K562 (cell line): ENCODE measurements at regions not wholly inside any gene's neighbourhood (a gene's known extent, or its start where the extent isn't known, plus 50 kb on each side); places are given as distances from the start of the nearest gene placed in this dataset.

Experiments used
- ATAC-seq: fragments of 200-7000 bp; cut with Tn5 transposase; 3 replicates; pipeline ENCODE4 v1.9.1; 2020; ENCODE audit warnings: moderate library complexity
- BruUV-seq: library from RNA; stranded (reverse); fragments of 400-500 nt; replicated peaks from 2 replicates; lab custom pipeline; 2021; lab: Mats Ljungman, UMichigan
- CTCF ChIA-PET: fragments of 300-600 bp; formaldehyde crosslinking; extraction: SDS; loops from one replicate; lab custom pipeline; 2021; ENCODE audit warnings: low intra/inter-chr PET ratio; lab: Yijun Ruan, JAX
- POLR2A ChIA-PET: fragments of 300-600, 350-650 bp; sonication (Branson Sonifier 250); formaldehyde crosslinking; extraction: SDS; loops from one replicate; lab custom pipeline; 2021; ENCODE audit warnings: antibody characterized with exemption, inconsistent platforms; lab: Yijun Ruan, JAX
- DNase-seq, 4 experiments: peaks; one replicate each; pipeline versions ENCODE4 v3.0.0 to v3.0.0-alpha.2; 2011 to 2018; ENCODE audit warnings: low spot score in 3 of 4, mixed read lengths in 3 of 4; ENCODE audit errors: extremely low read depth in 1 of 4
- FAIRE-seq: peaks from 2 replicates; lab custom pipeline; 2011; peaks lifted over from hg19 to GRCh38; lab: Jason Lieb, UNC
- H2AFZ ChIP-seq: 2 replicates; pipeline ENCODE4 v1.6.0; 2011; ENCODE audit warnings: low read depth, low read length, control low read depth, inconsistent platforms
- H3K27ac ChIP-seq: fragments of 200-600 bp; 3 replicates; pipeline ENCODE4 v1.8.0; 2011; ENCODE audit warnings: low read depth, mild to moderate bottlenecking, control low read depth, inconsistent platforms, low read length, moderate library complexity, mixed read lengths; ENCODE audit errors: extremely low read depth
- H3K27me3 ChIP-seq, 2 experiments: fragments of 300-600 bp in 1 of 2; 2 replicates in 1 of 2; 3 replicates in 1 of 2; pipeline versions ENCODE4 v1.6.0 to v1.8.0; 2011; ENCODE audit warnings: inconsistent platforms in 2 of 2, low read length in 2 of 2, mild to moderate bottlenecking in 1 of 2, mixed read lengths in 1 of 2, moderate library complexity in 1 of 2; ENCODE audit not compliant: control insufficient read depth in 2 of 2, insufficient read depth in 2 of 2
- H3K36me3 ChIP-seq: fragments of 300-600 bp; 3 replicates; pipeline ENCODE4 v1.8.0; 2011; ENCODE audit warnings: mild to moderate bottlenecking, low read length, inconsistent platforms; ENCODE audit not compliant: control insufficient read depth, insufficient read depth
- H3K4me1 ChIP-seq, 2 experiments: fragments of 200-600 bp in 1 of 2; replicated peaks in 1 of 2; 2 replicates in 1 of 2; 3 replicates in 1 of 2; pipeline versions ENCODE4 v1.5.1 to v1.8.0; 2011; ENCODE audit warnings: inconsistent platforms in 2 of 2, low read length in 2 of 2, mild to moderate bottlenecking in 1 of 2, mixed read lengths in 1 of 2, moderate library complexity in 1 of 2; ENCODE audit not compliant: control insufficient read depth in 2 of 2, insufficient read depth in 2 of 2
- H3K4me2 ChIP-seq: 2 replicates; pipeline ENCODE4 v1.6.1; 2011; ENCODE audit warnings: low read length, control low read depth, inconsistent platforms, mixed read lengths; ENCODE audit not compliant: insufficient read depth
- H3K4me3 ChIP-seq: fragments of 200-600 bp; sonication (generic), shearing (Covaris generic); 2 replicates; pipeline ENCODE4 v1.5.1; 2016; ENCODE audit warnings: control low read depth, inconsistent platforms
- H3K79me2 ChIP-seq: fragments of 200-600 bp; 3 replicates; pipeline ENCODE4 v1.8.0; 2011; ENCODE audit warnings: low read length, inconsistent platforms; ENCODE audit not compliant: control insufficient read depth, insufficient read depth
- H3K9ac ChIP-seq, 2 experiments: 2 replicates each; pipeline versions ENCODE4 v1.6.0 to v1.6.1; 2011; ENCODE audit warnings: low read depth in 2 of 2, low read length in 2 of 2, control low read depth in 1 of 2, inconsistent platforms in 1 of 2, mild to moderate bottlenecking in 1 of 2, mixed read lengths in 1 of 2; ENCODE audit not compliant: insufficient read depth in 1 of 2
- H3K9me1 ChIP-seq: one replicate; pipeline ENCODE4 v1.6.0; 2011; ENCODE audit warnings: inconsistent platforms, mild to moderate bottlenecking, low read length, moderate library complexity; ENCODE audit not compliant: control insufficient read depth, insufficient read depth
- H3K9me3 ChIP-seq: replicated peaks from 2 replicates; pipeline ENCODE4 v1.5.1; 2011; ENCODE audit warnings: low read depth, low read length, inconsistent platforms; ENCODE audit not compliant: control insufficient read depth, insufficient read depth
- H4K20me1 ChIP-seq: replicated peaks from 2 replicates; pipeline ENCODE4 v1.6.1; 2011; ENCODE audit warnings: low read length, inconsistent platforms, mixed read lengths; ENCODE audit not compliant: control insufficient read depth, insufficient read depth
- CREB3L1 ChIP-seq: fragments of 450-650 bp; IDR thresholded peaks from 2 replicates; pipeline ENCODE4 v1.6.1; 2014; ENCODE audit warnings: low read depth, mild to moderate bottlenecking, moderate library complexity, borderline replicate concordance
- CTCF ChIP-seq, 3 experiments: IDR thresholded peaks in 2 of 3; conservative IDR thresholded peaks in 1 of 3; 2 replicates each; pipeline ENCODE4 v1.5.1; 2011 to 2012; ENCODE audit warnings: low read length in 3 of 3, mild to moderate bottlenecking in 3 of 3, control low read depth in 2 of 3, improper control_type of control experiment in 1 of 3, inconsistent platforms in 1 of 3, low read depth in 1 of 3, mixed read lengths in 1 of 3, moderate library complexity in 1 of 3; ENCODE audit not compliant: insufficient read depth in 2 of 3
- DNMT1 ChIP-seq: fragments of 450-650 bp; IDR thresholded peaks from 2 replicates; pipeline ENCODE4 v1.6.1; 2016; ENCODE audit warnings: antibody characterized with exemption, mild to moderate bottlenecking
- MIER1 ChIP-seq: fragments of 450-650 bp; IDR thresholded peaks from 2 replicates; pipeline ENCODE4 v1.6.1; 2016; ENCODE audit warnings: antibody characterized with exemption, mild to moderate bottlenecking, low read depth
- POLR3A ChIP-seq: IDR thresholded peaks from 2 replicates; pipeline ENCODE4 v1.6.1; 2011; ENCODE audit warnings: borderline replicate concordance, mild to moderate bottlenecking, moderate library complexity; ENCODE audit not compliant: insufficient read length, insufficient read depth; ENCODE audit errors: extremely low read depth
- RAD21 ChIP-seq, 2 experiments: fragments of 250-450 bp in 1 of 2; fragments of 450-650 bp in 1 of 2; sonication (Bioruptor Pico) in 1 of 2; formaldehyde crosslinking in 1 of 2; IDR thresholded peaks in 1 of 2; conservative IDR thresholded peaks in 1 of 2; 2 replicates each; pipeline versions ENCODE4 v1.4.0 to v1.8.0; 2020 to 2022; ENCODE audit warnings: mild to moderate bottlenecking in 2 of 2, moderate library complexity in 1 of 2
- ZNF224 ChIP-seq: sonication (generic); formaldehyde crosslinking; IDR thresholded peaks from 2 replicates; pipeline ENCODE4 v1.8.0; 2022; ENCODE audit warnings: mild to moderate bottlenecking, missing genetic modification reagents
- ZNF280B ChIP-seq: fragments of 250-450 bp; sonication (Bioruptor Pico); IDR thresholded peaks from 2 replicates; pipeline ENCODE4 v1.5.1; 2021; ENCODE audit warnings: mild to moderate bottlenecking
- WGBS: fragments of 100-300 bp; shearing (Covaris generic); methylation state at CpG from one replicate; pipeline ENCODE4 v1.1.6; 2016; ENCODE audit warnings: low coverage, mixed read lengths; ENCODE audit not compliant: insufficient coverage; ENCODE audit errors: missing lambda C conversion rate; 5-methylcytosine and 5-hydroxymethylcytosine counted together
- in situ Hi-C: fragments of 300-500 bp; cut with MboI; formaldehyde crosslinking; loops from 4 replicates; pipeline ENCODE4 v1.15.0; 2018; ENCODE audit warnings: inconsistent platforms, mixed read lengths
- intact Hi-C: fragments of 100-400 bp; cut with micrococcal nuclease; formaldehyde crosslinking; loops from 2 replicates; pipeline ENCODE4 v1.14.2; 2022

GRCh38 chr6:6474170-6474920, 114.2 kb upstream of the LY86 start:
- ATAC-seq (peak; percentile 72), FAIRE-seq (no peak), DNase-seq (no peak)
- Histone ChIP-seq H3K4me3 (no peak overlapping the region), H3K27ac (no peak overlapping the region), H3K79me2 (no peaks in the 10 kb centered on the region), H3K9me3 (no peaks in the 10 kb centered on the region), H3K27me3 (peaks cover 0 to 5% of the 10 kb centered on the region in 2 experiments; a peak in 2 of 5 replicates), H3K4me2 (no peak overlapping the region), H2AFZ (no peak overlapping the region), H4K20me1 (no peaks in the 10 kb centered on the region), H3K9ac (no peak overlapping the region), H3K36me3 (no peaks in the 10 kb centered on the region), H3K9me1 (no peaks in the 10 kb centered on the region), H3K4me1 (no peaks in the 10 kb centered on the region)
- intact Hi-C loops, result no loop called here
- POLR2A ChIA-PET, result interaction anchor here (0.6 to 1.3 kb wide), 3 partner anchors 12 to 29 kb away, joined by 3 read pairs; no protein-coding TSS in a partner anchor
- CTCF ChIA-PET, result no interaction called here
- 3% methylated on average over 11 of the region's 11 CpGs for WGBS
- TF ChIP-seq RAD21 (CRISPR knock-in tag; conservative IDR thresholded peaks at IDR 0.05 in 1 of 2, IDR thresholded peaks at IDR 0.05 in 1 of 2) (peak in 1 of 2 experiments; percentile 17; a peak in 1 of 4 replicates), POLR3A (no peak), CTCF (IDR thresholded peaks at IDR 0.05 in 2 of 3, conservative IDR thresholded peaks at IDR 0.05 in 1 of 3; ENCODE audit: insufficient read depth in 2 of 3, low read depth in 1 of 3, low read length in 3 of 3) (peak in 2 of 3 experiments; percentile 8 to 16; a peak in 2 of 6 replicates), MIER1 (no peak), ZNF280B (CRISPR knock-in tag) (no peak), ZNF224 (CRISPR knock-in tag) (no peak), CREB3L1 (no peak), DNMT1 (no peak)
- in situ Hi-C loops, result no loop called here
- BruUV-seq, result no TSS peak
